Osteocyte (in vitro differentiated cells): ENCODE measurements at regions not wholly inside any gene's neighbourhood (a gene's known extent, or its start where the extent isn't known, plus 50 kb on each side); places are given as distances from the start of the nearest gene placed in this dataset.

Source experiments
- DNase-seq: peaks from one replicate; pipeline ENCODE4 v3.0.0; 2021; ENCODE audit warnings: mixed read lengths; ENCODE audit not compliant: unreplicated experiment; ENCODE audit errors: extremely low spot score
- H3K27ac Mint-ChIP-seq: one replicate; pipeline ENCODE4 v1.8.0; 2021; ENCODE audit warnings: mild to moderate bottlenecking, mixed read lengths; ENCODE audit not compliant: unreplicated experiment
- H3K27me3 Mint-ChIP-seq: one replicate; pipeline ENCODE4 v1.8.0; 2021; ENCODE audit warnings: mixed read lengths; ENCODE audit not compliant: unreplicated experiment
- H3K36me3 Mint-ChIP-seq: one replicate; pipeline ENCODE4 v1.8.0; 2021; ENCODE audit warnings: mixed read lengths; ENCODE audit not compliant: unreplicated experiment
- H3K4me1 Mint-ChIP-seq: one replicate; pipeline ENCODE4 v1.8.0; 2021; ENCODE audit warnings: mixed read lengths; ENCODE audit not compliant: unreplicated experiment
- H3K4me3 Mint-ChIP-seq: one replicate; pipeline ENCODE4 v1.8.0; 2021; ENCODE audit warnings: mild to moderate bottlenecking, moderate library complexity, mixed read lengths; ENCODE audit not compliant: unreplicated experiment
- H3K9me3 Mint-ChIP-seq: one replicate; pipeline ENCODE4 v1.8.0; 2021; ENCODE audit warnings: mixed read lengths; ENCODE audit not compliant: unreplicated experiment
- CTCF ChIP-seq: fragments of 200-600 bp; sonication (generic); IDR thresholded peaks from 2 replicates; pipeline ENCODE4 v1.5.0; 2021; ENCODE audit warnings: antibody characterized with exemption, mild to moderate bottlenecking, moderate library complexity

GRCh38 chr2:148592791-148593190 lies 51.8 kb upstream of the EPC2 start:
- no peaks in the 10 kb centered on the region for H3K9me3 Mint-ChIP-seq
- H3K27me3 Mint-ChIP-seq = no peaks in the 10 kb centered on the region
- no peaks in the 10 kb centered on the region for H3K4me1 Mint-ChIP-seq
- no peak for DNase-seq
- no peaks in the 10 kb centered on the region for H3K36me3 Mint-ChIP-seq
- no peak overlapping the region for H3K4me3 Mint-ChIP-seq
- TF ChIP-seq CTCF = no peak
- H3K27ac Mint-ChIP-seq = no peak overlapping the region

- Mint-ChIP-seq H3K27ac (no peak overlapping the region), H3K27me3 (no peaks in the 10 kb centered on the region), H3K4me1 (no peaks in the 10 kb centered on the region), H3K9me3 (no peaks in the 10 kb centered on the region), H3K4me3 (no peak overlapping the region), H3K36me3 (no peaks in the 10 kb centered on the region)
- TF ChIP-seq CTCF = no peak
- no peak for DNase-seq
Measured at GRCh38 chr2:148593421-148593820, 51.1 kb upstream of the EPC2 start.

- Mint-ChIP-seq H3K27ac (no peak overlapping the region), H3K27me3 (peaks cover 1% of the 10 kb centered on the region), H3K4me3 (no peak overlapping the region), H3K9me3 (no peaks in the 10 kb centered on the region), H3K4me1 (no peaks in the 10 kb centered on the region), H3K36me3 (no peaks in the 10 kb centered on the region)
- TF ChIP-seq CTCF = no peak
- DNase-seq = no peak
Measured at GRCh38 chr2:148594216-148594615, 50.3 kb upstream of the EPC2 start.
